22Rv1 (cell line): ENCODE measurements at regions not wholly inside any gene's neighbourhood (a gene's known extent, or its start where the extent isn't known, plus 50 kb on each side); places are given as distances from the start of the nearest gene placed in this dataset.

Experiments
- H3K27ac ChIP-seq: fragments of 450-650 bp; 2 replicates; pipeline ENCODE4 v1.5.1; 2017
- CTCF ChIP-seq: fragments of 450-650 bp; IDR thresholded peaks from 2 replicates; pipeline ENCODE4 v1.5.1; 2017; ENCODE audit warnings: mild to moderate bottlenecking
- ZFX ChIP-seq: fragments of 450-650 bp; IDR thresholded peaks from 2 replicates; pipeline ENCODE4 v1.6.1; 2017; ENCODE audit warnings: antibody characterized with exemption, borderline replicate concordance

- no peak overlapping the region for H3K27ac ChIP-seq
- TF ChIP-seq ZFX (no peak), CTCF (no peak)
Measured at GRCh38 chr14:58822856-58823255, 185.1 kb downstream of the DACT1 start.

- TF ChIP-seq CTCF, result no peak
- no peak for TF ChIP-seq ZFX
- no peak overlapping the region for H3K27ac ChIP-seq
Measured at GRCh38 chr14:58823312-58823711, 185.6 kb downstream of the DACT1 start.

GRCh38 chr14:58824106-58824505 is 186.3 kb downstream of the DACT1 start:
- no peak overlapping the region for H3K27ac ChIP-seq

GRCh38 chr14:58824796-58825195 is 187.0 kb downstream of the DACT1 start:
- H3K27ac ChIP-seq, result no peak overlapping the region
- TF ChIP-seq CTCF (no peak), ZFX (no peak)

More at GRCh38 chr14:58824106-58824505, 186.3 kb downstream of the DACT1 start:
- TF ChIP-seq ZFX (no peak), CTCF (no peak)

- TF ChIP-seq CTCF, result no peak
- no peak for TF ChIP-seq ZFX
Measured at GRCh38 chr14:58825606-58826005, 187.8 kb downstream of the DACT1 start.

GRCh38 chr14:58826845-58827686 is 189.3 kb downstream of the DACT1 start:
- TF ChIP-seq ZFX (no peak), CTCF (peak; percentile 41)
- H3K27ac ChIP-seq, result no peak overlapping the region

More at GRCh38 chr14:58825606-58826005, 187.8 kb downstream of the DACT1 start:
- H3K27ac ChIP-seq, result no peak overlapping the region

GRCh38 chr14:58828298-58828697 is 190.5 kb downstream of the DACT1 start:
- no peak overlapping the region for H3K27ac ChIP-seq
- TF ChIP-seq ZFX (no peak), CTCF (no peak)
